Testis (tissue), 2 donors: ENCODE measurements at regions not wholly inside any gene's neighbourhood (a gene's known extent, or its start where the extent isn't known, plus 50 kb on each side); places are given as distances from the start of the nearest gene placed in this dataset.

Source experiments
- POLR2A ChIP-seq: fragments of 450-650 bp; IDR thresholded peaks from one replicate; pipeline ENCODE4 v1.6.1; 2017; ENCODE audit warnings: antibody characterized with exemption, mild to moderate bottlenecking, moderate library complexity
- TF ChIP-seq, protein P1 (sequence below), 3 experiments: fragments of 450-650 bp in 2 of 3; fragments of 200-600 bp in 1 of 3; sonication (generic) in 1 of 3; IDR thresholded peaks; one replicate each; pipeline ENCODE4 v1.5.1; 2016 to 2019; ENCODE audit warnings: antibody characterized with exemption in 3 of 3, mild to moderate bottlenecking in 2 of 3, moderate library complexity in 1 of 3

GRCh38 chr2:104784264-104784663, 69.7 kb upstream of the POU3F3 start:
- TF ChIP-seq, protein P1, sequence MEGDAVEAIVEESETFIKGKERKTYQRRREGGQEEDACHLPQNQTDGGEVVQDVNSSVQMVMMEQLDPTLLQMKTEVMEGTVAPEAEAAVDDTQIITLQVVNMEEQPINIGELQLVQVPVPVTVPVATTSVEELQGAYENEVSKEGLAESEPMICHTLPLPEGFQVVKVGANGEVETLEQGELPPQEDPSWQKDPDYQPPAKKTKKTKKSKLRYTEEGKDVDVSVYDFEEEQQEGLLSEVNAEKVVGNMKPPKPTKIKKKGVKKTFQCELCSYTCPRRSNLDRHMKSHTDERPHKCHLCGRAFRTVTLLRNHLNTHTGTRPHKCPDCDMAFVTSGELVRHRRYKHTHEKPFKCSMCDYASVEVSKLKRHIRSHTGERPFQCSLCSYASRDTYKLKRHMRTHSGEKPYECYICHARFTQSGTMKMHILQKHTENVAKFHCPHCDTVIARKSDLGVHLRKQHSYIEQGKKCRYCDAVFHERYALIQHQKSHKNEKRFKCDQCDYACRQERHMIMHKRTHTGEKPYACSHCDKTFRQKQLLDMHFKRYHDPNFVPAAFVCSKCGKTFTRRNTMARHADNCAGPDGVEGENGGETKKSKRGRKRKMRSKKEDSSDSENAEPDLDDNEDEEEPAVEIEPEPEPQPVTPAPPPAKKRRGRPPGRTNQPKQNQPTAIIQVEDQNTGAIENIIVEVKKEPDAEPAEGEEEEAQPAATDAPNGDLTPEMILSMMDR (IDR thresholded peaks at IDR 0.05) = no peak
- TF ChIP-seq POLR2A = no peak
